Occipital lobe (tissue), 1 donor: ENCODE measurements at regions not wholly inside any gene's neighbourhood (a gene's known extent, or its start where the extent isn't known, plus 50 kb on each side); places are given as distances from the start of the nearest gene placed in this dataset.

Experiments
- DNase-seq: peaks from one replicate; lab custom pipeline; 2025; lab: John Stamatoyannopoulos, UW

DNA sequence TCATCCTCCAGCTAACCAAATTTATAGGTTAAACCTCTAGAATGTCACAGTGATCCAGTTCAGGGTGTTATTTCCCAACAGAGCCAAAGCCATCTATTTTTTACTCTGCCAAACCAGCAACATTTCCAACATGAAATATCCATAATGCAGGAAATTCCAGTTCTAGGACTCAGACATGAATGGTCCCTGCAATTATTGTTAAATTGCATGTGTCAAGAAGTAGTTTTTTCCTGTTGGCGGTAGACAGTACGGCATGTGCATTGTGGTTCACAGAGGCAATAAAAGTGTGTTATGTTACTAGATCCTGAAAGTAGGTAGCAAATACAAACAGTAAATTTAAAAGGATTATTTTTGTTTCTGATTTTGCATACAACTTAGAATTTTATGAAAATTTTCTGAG is 215.7 kb upstream of the THBS1 start:
- no peak for DNase-seq

DNA sequence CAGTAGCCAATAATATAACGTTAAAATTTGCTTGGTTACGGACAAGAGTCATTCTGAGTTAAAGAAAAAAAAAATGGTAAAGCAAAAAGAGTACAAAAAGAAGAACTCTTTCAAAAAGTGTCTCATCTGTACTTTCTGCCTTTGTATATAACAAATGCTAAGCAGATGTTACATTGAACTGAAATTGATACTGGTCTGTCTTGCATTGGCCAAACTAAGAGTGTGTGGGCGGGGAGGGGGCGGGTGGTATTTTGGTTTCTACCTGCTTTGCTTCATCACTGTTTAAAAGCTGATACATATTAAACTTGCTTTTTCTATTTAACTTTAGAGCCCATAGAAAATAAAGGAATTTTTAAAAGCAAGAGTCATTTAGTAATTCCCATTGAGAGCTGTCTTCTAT is 215.0 kb upstream of the THBS1 start:
- no peak for DNase-seq

DNA sequence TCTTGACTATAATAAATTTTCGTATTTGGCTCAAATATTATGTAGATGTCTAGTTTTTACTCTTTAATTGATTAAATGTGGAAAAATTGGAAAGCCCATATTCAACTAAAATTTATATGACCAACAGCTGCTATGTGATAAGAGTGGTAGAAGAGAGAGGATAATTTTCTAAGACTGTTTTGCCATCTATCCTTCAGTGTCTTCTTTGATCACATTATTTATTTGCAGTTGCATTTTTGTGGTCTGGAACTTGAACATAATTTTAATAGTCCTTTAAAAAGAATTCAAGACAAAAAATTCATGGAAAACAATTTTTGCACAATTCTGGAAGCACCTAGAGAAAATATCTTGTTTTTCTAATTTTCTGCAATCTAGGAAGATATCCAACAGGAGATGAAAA is 213.3 kb upstream of the THBS1 start:
- DNase-seq: no peak

- no peak for DNase-seq
Observed at GRCh38 chr15:39369768-39370167, 211.1 kb upstream of the THBS1 start.

GRCh38 chr15:39376371-39376909 is 204.4 kb upstream of the THBS1 start:
- DNase-seq: no peak

- DNase-seq: no peak
Observed at GRCh38 chr15:39381517-39381916, 199.4 kb upstream of the THBS1 start.

DNA sequence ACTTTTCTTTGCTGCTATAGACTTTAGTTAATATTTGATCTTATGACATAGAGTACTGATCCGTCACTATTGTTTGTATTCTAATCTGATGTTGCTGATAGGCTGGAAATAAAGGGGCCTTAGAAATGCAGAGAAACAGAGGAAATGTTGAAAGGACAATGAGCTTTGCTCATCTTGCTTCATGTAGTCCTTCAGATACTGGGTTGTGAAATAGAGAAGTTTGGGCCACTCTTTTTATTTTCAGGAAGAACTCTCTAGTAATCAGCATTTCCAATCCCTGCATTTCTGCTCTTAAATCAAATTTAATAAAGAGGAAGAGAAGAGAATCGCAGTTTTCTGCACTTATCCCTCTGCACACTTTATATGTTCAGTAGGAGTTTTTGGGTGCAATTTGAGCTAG is 192.8 kb upstream of the THBS1 start:
- no peak for DNase-seq

DNA sequence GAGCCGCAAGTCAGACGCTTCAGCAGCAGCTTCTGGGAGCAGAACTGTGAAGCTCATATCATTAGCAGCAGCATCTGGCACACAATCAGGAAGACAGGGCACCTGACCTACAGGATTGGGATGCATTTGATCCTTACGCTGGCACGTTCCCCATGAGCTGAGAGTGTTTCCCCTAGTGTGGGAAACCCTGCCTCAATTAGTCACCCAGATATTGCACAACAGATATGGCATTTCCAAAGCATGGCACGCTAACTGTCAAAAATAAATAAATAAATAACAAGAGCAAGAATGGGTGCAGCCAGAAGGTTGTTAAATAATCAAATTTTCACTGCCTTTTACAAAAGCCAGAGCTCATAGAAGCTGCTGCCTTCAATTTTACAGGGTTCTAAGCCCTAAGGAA is 189.6 kb upstream of the THBS1 start:
- no peak for DNase-seq

- DNase-seq: no peak
Observed at GRCh38 chr15:39392469-39393047, 188.3 kb upstream of the THBS1 start.

DNA sequence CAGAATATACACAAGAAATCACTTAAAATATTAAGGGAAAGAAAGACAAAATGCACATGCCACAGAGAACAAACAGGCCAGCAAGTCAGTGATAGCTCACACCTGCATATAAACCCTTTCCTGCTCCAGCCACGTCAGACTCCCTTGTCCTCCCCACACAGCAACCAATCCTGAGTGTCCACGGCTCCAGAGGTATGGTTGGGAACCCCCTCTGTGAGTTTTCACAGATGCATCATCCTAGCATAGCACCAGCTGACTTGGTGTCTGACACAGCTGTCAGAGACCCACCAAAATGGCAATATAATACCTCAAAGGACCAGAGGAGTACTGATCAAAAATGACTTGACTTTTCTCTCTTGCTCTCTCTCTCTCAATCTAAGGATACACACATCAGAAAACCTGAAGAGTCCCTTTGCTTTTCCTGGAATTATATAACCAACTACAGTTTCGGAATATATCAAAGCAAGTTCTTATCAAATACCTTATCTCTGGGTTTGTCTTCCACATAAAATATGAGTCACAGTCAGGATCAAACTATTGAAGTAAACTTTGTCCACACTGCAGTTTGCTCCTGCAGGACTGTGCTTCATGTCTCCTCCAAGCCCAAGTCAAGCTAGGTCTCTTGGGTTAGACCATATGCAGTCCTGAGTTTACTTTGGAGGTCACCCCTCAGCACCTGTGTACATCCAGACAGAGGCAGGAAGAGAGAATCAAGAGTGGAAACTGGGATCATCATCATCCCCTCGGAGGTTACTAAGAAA is 187.1 kb upstream of the THBS1 start:
- DNase-seq: no peak

DNA sequence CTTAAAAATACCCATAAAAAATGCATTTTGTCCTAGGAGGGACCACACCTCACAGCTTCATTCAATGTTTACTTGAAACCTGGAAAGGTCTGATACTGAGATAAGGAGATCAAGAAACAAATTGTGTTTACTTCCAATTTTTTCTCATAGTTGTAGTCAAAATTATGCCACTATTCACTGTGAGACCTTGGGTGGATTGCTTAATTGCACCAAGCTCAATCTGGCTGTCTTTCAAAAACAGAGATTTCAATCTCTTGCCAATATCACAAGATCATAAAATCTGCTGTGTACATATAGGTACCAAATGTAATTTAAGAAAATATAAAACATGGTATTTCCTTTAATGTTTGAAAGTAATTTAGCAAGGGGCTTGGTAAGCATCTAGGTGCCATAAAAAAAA is 186.4 kb upstream of the THBS1 start:
- no peak for DNase-seq

- no peak for DNase-seq
Observed at GRCh38 chr15:39396979-39397615, 183.8 kb upstream of the THBS1 start.

DNA sequence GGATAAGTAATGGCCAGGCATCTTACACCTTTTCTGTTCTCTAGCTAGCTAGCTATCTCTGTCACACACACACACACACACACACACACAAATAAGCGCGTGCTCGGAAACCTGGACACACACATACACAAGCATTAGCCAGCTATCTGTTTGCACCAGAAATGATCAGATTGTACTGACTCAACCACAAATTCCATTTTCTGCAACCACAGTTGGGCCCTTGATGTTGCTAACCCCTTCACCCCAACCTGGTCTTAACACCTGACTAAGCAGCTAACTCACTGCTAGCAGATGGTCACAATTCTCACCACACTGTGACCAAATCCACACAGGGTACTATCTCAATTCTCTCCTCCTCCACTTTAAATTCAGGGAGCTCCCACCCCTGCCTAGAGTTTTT is 183.0 kb upstream of the THBS1 start:
- no peak for DNase-seq

DNA sequence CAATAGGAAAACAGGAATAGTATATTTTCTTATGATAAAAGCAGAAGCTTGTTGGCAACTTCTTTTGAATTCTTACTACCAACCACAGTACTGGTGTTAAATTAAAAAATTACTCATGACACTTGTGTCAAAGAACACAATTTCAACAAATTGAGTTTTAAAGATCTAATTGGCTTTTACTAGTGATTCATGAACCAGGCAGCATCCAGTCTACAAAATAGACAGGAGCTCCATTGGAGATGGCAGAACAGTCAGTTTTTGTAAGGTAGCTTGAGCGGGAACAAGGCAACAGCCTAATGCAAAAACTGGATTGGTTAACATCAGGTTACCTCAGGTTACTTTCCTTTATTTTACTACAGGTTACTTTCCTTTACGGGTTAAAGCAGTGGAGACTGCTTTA is 181.3 kb upstream of the THBS1 start:
- DNase-seq: no peak

DNA sequence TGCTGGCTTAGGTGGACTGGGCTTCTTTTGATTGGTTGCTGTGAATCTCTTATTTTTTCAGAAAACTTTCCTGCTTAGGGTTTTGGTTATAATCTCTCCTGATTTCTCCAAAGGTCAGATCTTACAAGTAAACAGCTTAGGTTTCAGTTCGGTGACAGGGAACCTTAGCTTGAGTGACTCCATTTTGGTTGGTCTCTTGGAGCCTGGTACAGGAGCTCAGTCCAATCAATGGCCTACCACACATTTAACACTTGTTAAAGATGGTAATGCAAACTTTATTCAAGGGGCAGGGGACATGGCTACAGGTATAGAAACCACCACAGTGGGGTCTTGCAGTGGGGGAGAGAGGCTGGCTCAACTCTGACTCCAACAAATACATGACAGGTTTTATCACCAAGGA is 180.9 kb upstream of the THBS1 start:
- no peak for DNase-seq

- no peak for DNase-seq
Observed at GRCh38 chr15:39400821-39401550, 179.9 kb upstream of the THBS1 start.

DNA sequence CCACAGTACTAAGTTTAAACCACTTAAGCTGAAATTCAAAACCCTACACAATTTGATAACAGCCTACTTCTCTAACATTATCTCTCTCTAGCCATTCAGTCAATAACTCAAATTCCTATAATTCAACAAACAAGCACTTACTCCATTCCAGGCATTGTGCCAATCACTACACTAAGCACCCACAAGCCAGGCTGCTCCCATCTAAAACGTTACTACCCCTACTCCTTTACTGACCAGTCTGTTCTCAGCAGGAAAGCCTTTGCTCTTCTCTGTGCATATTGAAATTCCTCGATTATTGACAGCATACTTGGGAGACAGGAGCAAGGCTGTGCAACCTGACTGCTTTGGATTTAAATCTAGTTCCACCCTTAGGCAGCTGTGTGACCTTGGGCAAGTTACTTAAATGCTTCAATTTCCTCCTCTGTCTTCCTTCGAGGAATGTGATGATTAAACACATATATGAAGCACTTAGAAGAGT is 177.2 kb upstream of the THBS1 start:
- no peak for DNase-seq

GRCh38 chr15:39404767-39405181 is 176.1 kb upstream of the THBS1 start:
- DNase-seq: no peak

DNA sequence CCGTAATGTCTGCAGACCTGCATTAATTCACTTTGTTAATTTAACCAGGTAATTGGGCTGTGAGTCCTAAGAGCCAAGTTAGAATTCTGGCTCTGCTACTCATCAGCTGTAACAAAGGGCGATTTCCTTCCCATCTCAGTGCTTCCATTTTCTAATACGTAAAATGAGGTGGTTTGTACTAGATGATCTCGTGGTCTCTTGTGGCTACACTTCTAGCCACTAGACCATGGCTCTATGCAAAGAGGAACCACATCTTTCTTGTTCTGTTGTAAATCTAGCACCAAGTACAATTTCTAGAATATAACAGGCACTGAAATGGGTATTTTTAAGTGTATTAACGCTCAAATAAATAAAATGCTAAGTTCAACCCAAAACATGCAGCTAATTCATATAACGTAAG is 174.4 kb upstream of the THBS1 start:
- no peak for DNase-seq

DNA sequence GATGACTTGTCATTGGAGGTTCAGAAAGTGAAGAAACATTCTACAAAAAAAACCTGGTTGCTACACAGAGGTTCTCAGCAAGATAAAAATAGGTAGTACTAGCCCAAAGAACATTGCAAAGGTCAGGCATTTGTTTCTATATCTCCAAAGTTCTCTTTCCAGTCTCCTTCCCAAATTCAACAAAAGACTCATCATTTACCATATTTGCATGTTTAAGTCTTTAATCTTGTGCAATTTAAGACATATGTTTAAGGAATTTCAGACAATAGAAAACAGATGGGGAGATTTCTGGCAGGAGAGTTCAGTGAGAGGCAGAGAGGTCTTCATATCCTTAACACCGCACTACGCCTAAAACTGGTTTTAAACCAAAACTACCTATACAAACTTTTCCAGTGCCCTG is 173.8 kb upstream of the THBS1 start:
- no peak for DNase-seq

- no peak for DNase-seq
Observed at GRCh38 chr15:39409876-39410530, 170.9 kb upstream of the THBS1 start.
